Epidermal melanocyte (primary cell): ENCODE measurements at regions not wholly inside any gene's neighbourhood (a gene's known extent, or its start where the extent isn't known, plus 50 kb on each side); places are given as distances from the start of the nearest gene placed in this dataset.
"Not testable (repeated sequence)": the region's sequence is repeated elsewhere in the genome, so short reads cannot be mapped to it uniquely, and the experiment has no call there.

Experiments
- DNase-seq: peaks from one replicate; pipeline ENCODE4 v3.0.0; 2011; ENCODE audit warnings: low spot score; ENCODE audit not compliant: insufficient read length

GRCh38 chr1:60281360-60281932 lies 207.9 kb upstream of the C1orf87 start:
- peak; percentile 66 for DNase-seq

DNA sequence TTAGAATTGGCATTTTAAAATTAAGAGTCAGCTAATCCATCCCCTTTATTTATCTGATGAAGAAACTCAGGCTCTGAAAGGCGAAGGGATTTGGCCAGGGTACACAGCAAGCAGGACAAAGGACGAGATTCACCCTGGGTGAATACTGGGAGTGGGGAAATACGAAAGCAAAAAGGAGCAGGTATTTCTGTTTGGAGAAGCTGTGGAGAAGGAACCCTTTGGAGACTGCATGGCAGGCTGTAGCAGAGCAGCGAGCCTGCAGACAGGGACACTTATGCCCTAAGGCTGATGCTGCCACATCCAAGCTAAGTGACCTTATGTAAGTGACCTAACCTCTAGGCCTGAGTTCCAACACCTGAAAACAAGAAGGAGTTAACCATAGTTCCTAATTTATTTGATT lies 207.2 kb upstream of the C1orf87 start:
- DNase-seq: no peak

GRCh38 chr1:60280256-60280655 lies 206.7 kb upstream of the C1orf87 start:
- peak; percentile 50 for DNase-seq

DNA sequence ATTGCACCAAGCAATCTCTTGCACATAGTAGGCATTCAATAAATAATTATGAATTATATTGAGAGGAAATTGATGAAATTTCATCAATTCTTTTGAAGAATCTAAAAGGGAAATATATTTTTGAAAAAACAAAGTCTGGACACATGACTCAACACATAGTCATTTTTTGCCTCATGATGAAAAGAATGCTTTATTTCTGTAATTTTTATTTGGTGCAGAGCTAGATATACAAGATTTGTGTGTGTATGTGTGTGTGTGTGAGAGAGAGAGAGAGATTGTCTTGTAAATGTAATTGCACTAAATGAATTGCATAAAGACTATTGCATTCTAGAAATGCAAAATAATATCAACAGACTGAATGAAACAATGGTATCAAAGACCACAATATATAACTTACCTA lies 206.2 kb upstream of the C1orf87 start:
- DNase-seq: no peak

- no peak for DNase-seq
Observed at GRCh38 chr1:60277269-60277668, 203.7 kb upstream of the C1orf87 start.

DNA sequence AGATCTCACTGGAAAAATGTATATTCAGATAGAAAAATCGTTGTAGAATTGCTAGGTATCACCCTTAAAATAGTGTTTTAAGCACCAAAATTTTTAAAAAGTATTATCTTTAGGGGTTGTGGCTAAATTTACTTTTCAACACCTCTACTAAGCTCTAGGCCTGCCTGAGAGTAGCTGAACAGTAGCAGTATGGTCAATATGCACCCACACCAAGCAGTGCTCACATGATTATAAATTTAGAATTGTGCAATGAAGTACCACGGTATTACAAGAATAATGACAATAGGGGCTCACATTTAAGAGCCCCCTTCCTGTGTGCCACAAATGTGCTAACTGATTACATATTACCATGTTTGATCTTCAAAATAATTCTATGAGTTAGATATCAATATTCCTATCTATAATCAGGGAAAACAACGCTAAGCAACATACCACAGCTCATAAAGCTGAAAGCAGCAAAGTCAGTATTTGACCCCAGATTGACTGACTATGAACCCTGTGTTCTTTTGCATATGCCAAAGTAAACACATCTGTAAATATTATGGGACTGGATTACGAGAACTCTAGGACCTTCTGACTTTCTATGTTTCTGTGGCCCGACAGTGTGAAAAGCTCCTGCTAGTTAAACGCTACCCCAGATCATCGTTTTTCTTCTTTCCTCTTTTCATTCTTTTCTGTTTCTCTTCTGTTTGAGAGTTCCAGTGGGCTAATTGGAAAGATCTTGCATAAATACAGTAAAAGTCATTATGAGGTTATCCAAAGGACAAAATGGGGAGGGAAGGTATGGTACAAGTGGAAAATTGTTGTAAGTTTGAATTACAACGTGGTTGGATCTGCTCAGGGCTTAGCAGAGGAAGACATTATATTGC lies 201.1 kb upstream of the C1orf87 start:
- no peak for DNase-seq

- no peak for DNase-seq
Observed at GRCh38 chr1:60273185-60273584, 199.6 kb upstream of the C1orf87 start.

- DNase-seq: no peak
Observed at GRCh38 chr1:60271041-60271440, 197.5 kb upstream of the C1orf87 start.

DNA sequence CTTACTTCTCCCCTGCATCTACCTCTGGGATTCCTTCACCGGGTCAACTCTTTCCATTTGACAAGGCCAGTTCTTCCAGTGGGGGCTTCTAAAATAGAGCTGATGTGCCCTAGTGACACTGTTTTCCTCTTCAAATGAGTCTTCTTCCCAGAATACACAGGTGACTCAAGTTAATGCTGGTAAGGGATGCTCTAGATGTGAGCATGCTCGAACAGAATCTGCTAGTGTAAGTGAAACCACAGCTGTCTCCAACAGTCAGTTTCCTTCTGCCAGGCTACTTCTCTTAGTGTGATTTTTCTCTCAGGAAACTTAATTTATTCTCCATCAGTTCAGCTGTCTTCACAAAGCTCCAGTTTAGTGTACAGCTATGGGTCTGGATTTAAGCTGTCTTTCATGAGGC lies 194.9 kb upstream of the C1orf87 start:
- no peak for DNase-seq

DNA sequence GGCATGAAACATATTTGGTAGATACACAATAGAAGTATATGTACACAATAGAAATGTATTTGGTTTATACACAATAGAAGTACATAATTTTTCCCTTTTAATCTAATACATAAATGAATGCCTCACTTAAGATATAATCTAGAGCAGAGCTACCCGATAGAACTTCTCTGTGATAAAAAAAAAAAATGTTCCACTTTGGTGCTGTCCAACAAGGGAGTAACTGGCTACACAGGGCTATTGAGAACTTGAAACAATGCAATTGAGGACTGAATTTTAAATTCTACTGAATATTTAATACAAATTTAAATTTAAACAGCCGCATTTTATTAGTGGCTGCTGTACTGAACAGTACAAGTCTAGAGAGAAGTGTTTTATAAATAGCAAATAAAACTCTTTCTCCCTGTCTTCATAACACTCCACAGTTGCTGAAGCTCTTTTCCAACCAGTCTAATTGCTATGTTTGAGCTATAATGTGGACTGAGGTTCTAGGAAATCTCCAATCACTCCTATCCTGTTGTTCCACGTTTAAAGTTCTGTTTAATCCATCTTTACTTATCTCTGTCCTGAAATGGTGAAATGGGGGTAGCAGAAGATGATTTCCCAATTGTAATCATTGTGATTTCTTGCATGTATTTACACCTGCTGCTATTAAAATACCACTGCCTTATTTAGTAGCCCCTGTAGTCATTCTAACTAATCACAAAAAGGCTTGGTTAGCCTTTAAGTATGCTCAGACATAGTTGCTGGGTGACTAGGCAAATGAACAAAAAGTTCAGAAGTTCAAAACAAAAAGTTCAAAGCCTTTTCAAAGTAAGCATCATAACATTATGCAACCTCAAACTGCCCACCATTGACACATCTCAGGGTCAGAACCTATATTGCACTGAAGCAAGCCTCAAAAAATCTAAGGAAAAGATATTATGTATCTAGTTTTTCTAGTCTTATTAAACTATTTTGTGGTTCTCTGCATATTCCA lies 192.3 kb upstream of the C1orf87 start:
- DNase-seq: no peak

DNA sequence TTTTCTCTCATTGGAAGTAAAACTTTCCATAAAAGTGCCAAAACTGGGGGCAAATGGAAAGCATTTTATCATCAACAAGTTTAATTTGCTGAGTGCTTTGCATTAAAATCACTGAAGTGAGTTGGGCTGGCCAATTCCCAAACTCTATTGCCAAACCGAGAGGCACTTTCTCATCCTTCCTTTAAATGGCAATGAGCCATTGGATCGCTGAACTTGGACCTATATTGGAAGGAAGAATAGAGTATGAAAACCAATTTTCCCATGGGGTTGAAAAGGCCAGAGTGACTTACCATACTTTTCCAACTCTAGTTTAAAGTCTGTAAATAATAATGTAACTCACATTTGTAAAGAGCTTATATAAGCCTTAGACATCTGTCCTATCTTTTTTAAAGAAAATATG lies 189.1 kb upstream of the C1orf87 start:
- no peak for DNase-seq

- no peak for DNase-seq
Observed at GRCh38 chr1:60257531-60257930, 184.0 kb upstream of the C1orf87 start.

GRCh38 chr1:60255565-60255964 lies 182.0 kb upstream of the C1orf87 start:
- DNase-seq: no peak

DNA sequence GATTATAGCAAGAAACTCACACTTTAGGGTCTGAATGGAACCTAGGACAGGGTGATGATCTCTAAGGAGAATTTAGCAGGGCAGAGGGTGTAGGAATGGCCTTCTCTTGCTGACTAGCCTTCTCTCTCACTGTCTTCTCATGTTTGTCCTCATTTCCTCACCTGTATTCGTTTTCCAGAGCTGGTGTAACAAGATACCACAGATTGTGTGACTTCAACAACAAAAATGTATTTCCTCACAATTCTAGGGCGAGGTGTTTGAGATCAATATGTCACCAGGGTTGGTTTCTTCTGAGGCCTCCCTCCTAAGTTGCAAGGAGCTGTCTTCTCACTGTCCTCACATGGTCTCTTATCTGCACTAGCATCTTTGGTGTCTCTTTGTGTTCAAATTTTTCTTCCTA lies 177.9 kb upstream of the C1orf87 start:
- DNase-seq: no peak

GRCh38 chr1:60247467-60247866 lies 173.9 kb upstream of the C1orf87 start:
- DNase-seq: not testable (repeated sequence)

DNA sequence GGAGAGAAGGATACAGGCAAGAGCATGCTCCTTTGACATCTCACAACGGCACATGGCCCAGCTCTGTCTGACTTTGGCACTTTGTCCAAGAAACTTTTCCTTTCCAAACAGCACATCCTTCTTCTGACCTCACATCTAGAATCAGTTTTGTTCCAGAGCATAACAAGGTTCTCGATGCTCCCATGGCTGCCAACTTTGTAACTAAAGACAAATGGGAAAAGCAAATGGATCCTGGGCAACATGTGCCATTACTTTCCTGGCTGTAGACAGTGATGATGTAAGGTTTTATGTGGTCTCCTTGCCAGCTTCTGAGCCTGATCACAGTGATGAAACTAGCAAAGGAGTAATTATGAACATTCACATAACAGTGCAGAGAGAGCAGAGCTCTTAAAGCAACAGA lies 171.8 kb upstream of the C1orf87 start:
- DNase-seq: peak; percentile 24

DNA sequence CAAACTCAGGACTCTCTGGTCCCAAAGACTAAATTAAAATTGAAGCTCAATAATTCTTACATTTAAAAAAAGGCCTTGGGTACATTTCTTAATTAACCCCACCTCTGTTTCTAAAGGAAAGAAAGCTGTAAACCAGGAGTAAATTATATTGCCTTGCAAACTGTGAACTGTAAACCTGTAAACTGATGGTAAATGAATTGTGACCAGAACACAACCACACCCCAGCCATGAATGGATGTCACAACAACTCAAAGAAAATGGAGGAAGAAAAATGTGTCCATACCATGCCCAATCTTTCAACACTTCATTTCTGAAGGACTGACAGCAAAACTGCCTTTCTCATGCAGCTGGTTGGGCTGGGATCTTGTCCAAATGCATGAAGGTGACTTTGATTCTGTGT lies 171.3 kb upstream of the C1orf87 start:
- DNase-seq: no peak

DNA sequence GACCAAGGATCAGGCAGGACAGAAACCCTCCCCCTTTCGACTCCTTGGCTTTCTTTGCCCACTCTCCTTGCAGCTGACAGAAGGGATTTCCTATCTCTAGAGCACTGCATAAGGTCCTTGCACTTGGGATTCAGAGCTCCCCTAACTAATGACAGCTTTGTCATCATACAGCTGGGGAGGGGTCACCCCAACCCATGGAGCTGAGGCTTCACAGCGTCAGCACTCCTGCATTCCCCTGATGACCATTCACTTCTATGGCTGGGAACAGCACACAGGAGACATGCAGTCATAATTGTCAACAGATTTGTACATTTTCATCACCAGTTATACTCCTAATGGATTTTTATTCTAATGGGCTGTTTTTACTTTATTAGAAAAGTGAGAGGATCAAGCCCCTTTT lies 161.7 kb upstream of the C1orf87 start:
- no peak for DNase-seq

DNA sequence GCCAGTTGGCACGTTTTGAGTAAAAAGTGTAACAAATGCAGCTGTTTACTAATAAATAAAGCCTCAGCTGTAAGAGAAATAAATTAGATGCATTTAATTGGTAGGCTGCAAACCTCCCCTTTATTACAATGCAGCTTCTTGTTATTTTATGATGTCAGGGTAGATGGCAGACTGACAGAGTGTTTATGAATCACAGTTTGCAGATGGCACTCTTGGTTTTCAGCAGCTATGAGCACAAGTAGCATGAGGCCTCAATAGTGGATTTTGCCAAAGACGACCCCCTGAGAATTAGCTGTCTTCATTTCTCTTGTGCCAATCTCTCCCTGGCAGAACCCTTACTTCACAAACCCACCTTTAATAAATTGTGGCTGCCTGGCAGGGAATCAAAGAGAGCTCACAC lies 161.2 kb upstream of the C1orf87 start:
- DNase-seq: no peak

DNA sequence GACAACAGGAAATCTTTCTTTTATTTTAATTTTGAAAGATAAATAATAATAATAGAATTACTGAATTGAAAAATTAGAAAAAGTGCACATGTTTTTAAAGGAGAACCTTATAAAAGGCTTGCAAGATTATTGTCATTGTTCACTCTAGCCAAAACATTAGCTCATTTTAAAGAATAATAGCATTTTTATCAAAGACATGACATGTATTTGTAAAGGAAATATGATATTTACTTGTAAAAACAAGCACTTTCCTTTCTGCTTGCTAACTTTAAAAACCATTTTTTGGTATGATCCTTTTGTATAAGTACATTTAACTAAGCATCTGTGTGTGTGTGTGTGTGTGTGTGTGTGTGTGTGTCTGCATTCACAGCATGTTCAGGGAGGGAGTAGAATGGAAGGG lies 156.3 kb upstream of the C1orf87 start:
- no peak for DNase-seq

DNA sequence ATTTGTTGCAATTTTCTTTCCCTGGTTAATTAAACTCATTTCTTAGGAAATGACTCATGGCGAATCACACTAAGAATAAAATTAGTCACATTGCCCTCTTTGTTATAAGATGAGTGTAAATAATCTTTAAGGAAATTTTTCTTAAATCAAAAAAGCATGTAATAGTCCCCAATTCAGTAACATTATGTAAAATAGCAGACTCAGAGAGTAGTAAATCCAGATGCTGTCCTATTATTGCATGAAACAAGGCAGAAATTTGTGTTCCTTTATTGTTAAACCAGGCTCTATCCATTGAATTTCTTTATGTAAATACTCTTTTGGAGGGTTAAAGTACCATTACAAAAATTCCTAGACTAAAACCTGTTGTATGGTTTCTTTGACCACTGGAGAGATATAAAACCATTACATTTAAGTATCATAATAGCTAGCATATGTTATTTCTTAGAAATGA lies 154.5 kb upstream of the C1orf87 start:
- no peak for DNase-seq

DNA sequence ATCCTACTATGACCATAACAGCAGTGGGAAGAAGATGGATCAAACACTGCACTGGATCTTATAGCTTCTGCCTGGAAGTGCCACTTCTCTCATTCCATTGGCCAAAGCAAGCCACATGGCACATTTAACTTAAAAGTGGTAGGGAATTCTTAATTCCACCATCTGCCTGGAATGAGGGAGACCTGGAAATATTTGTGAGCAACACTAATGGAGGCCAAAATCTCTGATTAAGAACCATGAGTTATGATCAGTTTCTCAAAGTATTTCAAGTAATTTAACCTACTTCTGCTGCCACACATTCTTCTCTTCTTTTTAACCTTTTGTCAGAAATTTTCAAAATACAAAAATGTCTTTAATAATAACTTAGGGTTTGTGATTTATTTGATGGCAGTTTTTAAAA lies 154.0 kb upstream of the C1orf87 start:
- DNase-seq: no peak
